Activated naive CD4-positive, alpha-beta T cell treated with anti-CD3 and anti-CD28 coated beads, Interleukin-2, amount 50 U/mL, for 24 hours (primary cell): ENCODE measurements at regions not wholly inside any gene's neighbourhood (a gene's known extent, or its start where the extent isn't known, plus 50 kb on each side); places are given as distances from the start of the nearest gene placed in this dataset.
"Not testable (repeated sequence)": the region's sequence is repeated elsewhere in the genome, so short reads cannot be mapped to it uniquely, and the experiment has no call there.

Experiments used
- H3K27ac Mint-ChIP-seq: one replicate; pipeline ENCODE4 v1.8.0; 2021; ENCODE audit warnings: mild to moderate bottlenecking, mixed read lengths
- H3K27me3 Mint-ChIP-seq: one replicate; pipeline ENCODE4 v1.8.0; 2021; ENCODE audit warnings: mixed read lengths
- H3K36me3 Mint-ChIP-seq: one replicate; pipeline ENCODE4 v1.8.0; 2021; ENCODE audit warnings: mixed read lengths
- H3K4me1 Mint-ChIP-seq: one replicate; pipeline ENCODE4 v1.8.0; 2021; ENCODE audit warnings: mixed read lengths
- H3K4me3 Mint-ChIP-seq: one replicate; pipeline ENCODE4 v1.8.0; 2021; ENCODE audit warnings: mild to moderate bottlenecking, mixed read lengths
- H3K9me3 Mint-ChIP-seq: one replicate; pipeline ENCODE4 v1.8.0; 2021; ENCODE audit warnings: mixed read lengths

DNA sequence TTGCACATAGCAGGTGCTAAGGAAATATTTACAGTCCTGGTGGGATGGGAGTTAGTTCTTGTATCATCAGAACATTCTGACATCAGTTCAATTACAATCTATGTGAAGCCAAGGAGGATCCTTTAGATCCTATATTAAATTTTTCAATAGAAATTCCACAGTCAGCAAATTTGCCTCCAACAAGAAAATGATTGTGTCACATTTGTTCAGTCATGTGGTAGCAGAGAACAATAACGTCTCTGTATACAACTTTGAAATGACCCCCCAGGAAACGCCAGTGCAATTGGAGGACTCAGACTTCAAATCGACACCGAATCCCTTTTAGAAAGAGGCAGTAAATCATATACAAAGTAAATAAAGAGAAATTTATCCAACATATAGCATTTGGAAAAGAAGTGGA is 392.1 kb downstream of the DTWD2 start:
- H3K27ac Mint-ChIP-seq = no peak overlapping the region

DNA sequence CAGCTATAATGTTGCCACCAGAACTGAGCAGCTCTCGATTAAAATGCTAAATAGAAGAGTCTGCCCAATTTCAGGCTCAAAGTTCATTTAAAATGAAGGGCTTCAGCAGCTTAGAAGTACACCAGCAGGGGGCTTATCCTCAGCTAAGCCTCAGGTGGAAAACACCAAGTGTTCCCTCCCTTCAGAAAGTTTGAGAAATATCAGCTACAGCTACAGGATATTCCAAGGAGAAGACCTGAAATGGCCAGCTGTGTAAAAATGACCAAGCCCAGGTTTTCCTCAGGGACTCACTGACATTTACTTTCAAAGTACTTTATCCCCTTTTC is 395.4 kb downstream of the DTWD2 start:
- no peak overlapping the region for H3K4me3 Mint-ChIP-seq
- H3K27me3 Mint-ChIP-seq = no peaks in the 10 kb centered on the region
- H3K27ac Mint-ChIP-seq = no peak overlapping the region
- H3K9me3 Mint-ChIP-seq = no peaks in the 10 kb centered on the region
- H3K36me3 Mint-ChIP-seq = no peaks in the 10 kb centered on the region
- no peaks in the 10 kb centered on the region for H3K4me1 Mint-ChIP-seq

More for the DNA sequence above, 392.1 kb downstream of the DTWD2 start:
- Mint-ChIP-seq H3K27me3 (no peaks in the 10 kb centered on the region), H3K9me3 (no peaks in the 10 kb centered on the region), H3K4me3 (no peak overlapping the region), H3K4me1 (no peaks in the 10 kb centered on the region), H3K36me3 (no peaks in the 10 kb centered on the region)

DNA sequence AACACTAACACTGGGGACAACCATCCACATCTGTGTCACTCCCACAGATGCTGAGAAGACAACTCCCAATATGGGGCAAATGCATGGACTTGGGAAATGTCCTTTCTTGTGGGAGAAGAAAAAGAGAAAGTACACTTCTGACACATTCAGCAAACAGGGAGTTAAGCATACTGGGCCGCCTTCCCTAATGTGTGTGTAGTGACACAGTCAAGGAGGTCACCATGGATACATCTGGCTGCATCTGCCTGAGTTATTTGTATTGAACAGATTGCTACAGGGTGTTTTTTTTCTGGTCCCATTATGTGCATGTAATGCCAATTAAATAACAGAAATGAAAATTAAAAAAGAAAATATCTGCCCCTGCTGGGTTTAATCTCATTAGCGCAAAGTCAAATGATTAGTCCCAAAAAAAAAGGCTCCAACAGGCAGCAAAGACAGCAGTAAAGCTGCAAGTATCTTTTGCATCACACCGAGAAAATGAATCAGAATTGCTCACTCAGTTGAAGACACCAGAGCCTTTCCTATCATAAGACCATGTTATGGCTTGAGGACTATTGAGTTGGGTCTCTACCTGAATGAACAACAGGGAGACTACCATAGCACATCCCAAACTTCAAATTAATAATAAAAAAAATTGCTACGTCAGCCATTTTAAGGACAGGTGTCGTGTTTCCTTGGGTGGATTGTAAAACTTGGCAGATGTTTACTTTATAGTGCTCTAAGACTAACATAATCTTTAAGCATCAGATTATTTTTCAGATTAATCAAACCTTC is 395.9 kb downstream of the DTWD2 start:
- no peaks in the 10 kb centered on the region for H3K9me3 Mint-ChIP-seq
- no peak overlapping the region for H3K4me3 Mint-ChIP-seq
- H3K36me3 Mint-ChIP-seq = no peaks in the 10 kb centered on the region
- H3K27me3 Mint-ChIP-seq = no peaks in the 10 kb centered on the region
- no peak overlapping the region for H3K27ac Mint-ChIP-seq
- H3K4me1 Mint-ChIP-seq = no peaks in the 10 kb centered on the region

DNA sequence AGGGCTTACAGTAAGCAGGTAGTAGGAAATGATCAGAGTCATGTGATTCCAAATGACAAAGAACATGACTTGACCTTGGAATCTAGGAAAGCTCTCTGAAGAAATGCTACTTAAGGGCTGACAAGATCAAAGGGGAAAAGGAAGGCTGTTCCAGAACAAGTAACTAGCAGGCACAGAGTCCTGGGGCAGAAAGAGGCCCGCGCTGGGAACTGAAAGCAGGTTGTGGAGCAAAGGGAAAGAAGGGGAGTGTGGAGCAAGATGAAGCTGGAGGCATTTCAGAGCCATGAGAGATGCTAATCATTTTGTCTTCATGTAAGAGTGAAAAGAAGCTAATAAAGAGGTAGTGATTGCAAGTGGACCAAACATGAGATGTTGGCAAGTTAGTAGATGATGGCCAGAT is 397.5 kb downstream of the DTWD2 start:
- H3K27me3 Mint-ChIP-seq = no peaks in the 10 kb centered on the region
- H3K4me1 Mint-ChIP-seq = no peaks in the 10 kb centered on the region
- no peak overlapping the region for H3K27ac Mint-ChIP-seq
- no peaks in the 10 kb centered on the region for H3K36me3 Mint-ChIP-seq
- no peaks in the 10 kb centered on the region for H3K9me3 Mint-ChIP-seq
- H3K4me3 Mint-ChIP-seq = no peak overlapping the region

DNA sequence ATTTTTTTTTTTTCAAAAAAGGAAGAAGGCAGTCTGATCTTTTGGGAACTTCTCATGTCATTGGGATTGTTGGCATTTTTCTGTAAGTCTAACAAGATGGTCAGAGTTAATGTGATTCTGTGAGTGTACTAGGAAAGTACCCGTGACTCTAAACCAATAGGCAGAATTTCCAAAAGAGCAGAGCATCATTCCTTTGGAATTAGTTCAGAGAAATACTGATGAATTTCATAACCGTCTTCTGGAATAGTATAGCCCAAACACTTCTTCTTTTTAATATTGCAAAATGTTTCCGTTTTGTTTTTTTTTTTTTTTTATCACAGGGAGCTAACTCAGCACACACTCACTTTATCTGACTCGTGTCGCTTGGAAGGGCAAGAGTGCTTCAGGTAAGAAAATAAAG is 407.4 kb downstream of the DTWD2 start:
- no peak overlapping the region for H3K27ac Mint-ChIP-seq
- no peak overlapping the region for H3K4me3 Mint-ChIP-seq

DNA sequence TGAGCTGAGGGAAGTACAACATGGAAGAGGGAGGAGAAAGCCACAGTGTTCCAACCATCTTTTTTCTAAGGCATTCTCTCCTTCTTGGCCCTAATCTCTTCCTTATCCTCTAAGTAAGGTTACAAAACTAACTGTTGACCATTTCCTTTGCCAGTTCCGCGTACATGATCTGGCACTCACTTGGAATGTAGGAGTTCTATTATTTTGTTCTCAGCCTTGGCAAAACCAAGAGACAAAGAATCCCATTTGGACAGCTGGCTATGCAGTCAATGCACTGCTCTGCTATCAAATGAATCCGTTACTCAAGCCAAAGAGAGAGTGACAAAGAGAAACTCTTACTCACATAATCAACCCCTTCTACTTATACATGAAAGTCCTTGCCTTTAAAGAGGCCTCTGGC is 410.3 kb downstream of the DTWD2 start:
- no peak overlapping the region for H3K27ac Mint-ChIP-seq
- H3K9me3 Mint-ChIP-seq = no peaks in the 10 kb centered on the region
- no peaks in the 10 kb centered on the region for H3K4me1 Mint-ChIP-seq
- H3K27me3 Mint-ChIP-seq = no peaks in the 10 kb centered on the region
- H3K36me3 Mint-ChIP-seq = no peaks in the 10 kb centered on the region
- H3K4me3 Mint-ChIP-seq = no peak overlapping the region

More for the DNA sequence above, 407.4 kb downstream of the DTWD2 start:
- Mint-ChIP-seq H3K9me3 (no peaks in the 10 kb centered on the region), H3K36me3 (no peaks in the 10 kb centered on the region), H3K27me3 (no peaks in the 10 kb centered on the region), H3K4me1 (no peaks in the 10 kb centered on the region)

DNA sequence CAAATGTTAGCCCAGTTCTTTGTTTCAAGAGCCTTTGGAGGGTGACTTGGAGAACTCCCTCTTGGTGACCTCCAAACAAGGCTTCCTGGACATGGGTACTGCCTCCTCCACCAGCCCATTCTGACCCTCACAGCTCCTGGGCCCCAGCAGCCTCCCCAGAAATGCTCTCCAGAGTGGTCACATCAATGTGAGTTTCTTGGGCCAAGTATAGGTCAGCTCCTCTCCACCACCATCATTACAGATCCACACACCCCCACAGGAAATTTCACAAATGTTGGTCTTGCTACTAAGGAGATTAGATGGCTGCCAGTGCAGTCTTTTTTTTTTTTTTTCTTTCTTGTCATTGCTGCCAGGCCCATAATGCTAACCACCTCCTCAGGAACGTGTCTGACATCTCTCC is 410.7 kb downstream of the DTWD2 start:
- Mint-ChIP-seq H3K4me3 (no peak overlapping the region), H3K36me3 (no peaks in the 10 kb centered on the region), H3K4me1 (no peaks in the 10 kb centered on the region), H3K9me3 (no peaks in the 10 kb centered on the region), H3K27me3 (no peaks in the 10 kb centered on the region), H3K27ac (no peak overlapping the region)

DNA sequence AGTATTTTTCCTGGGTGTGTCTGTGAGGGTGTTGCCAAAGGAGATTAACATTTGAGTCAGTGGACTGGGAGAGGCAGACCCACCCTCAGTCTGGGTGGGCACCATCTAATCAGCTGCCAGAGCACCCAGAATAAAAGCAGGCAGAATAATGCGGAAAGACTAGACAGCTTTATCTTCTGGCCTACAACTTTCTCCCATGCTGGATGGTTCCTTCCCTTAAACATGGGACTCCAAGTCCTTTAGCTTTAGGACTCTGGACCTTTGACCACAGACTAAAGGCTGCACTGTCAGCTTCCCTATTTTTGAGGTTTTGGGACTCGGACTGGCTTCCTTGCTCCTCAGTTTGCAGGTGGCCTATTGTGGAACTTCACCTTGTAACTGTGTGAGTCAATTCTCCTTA is 418.1 kb downstream of the DTWD2 start:
- not testable (repeated sequence) for H3K9me3 Mint-ChIP-seq, H3K27ac Mint-ChIP-seq, H3K4me3 Mint-ChIP-seq, H3K27me3 Mint-ChIP-seq, H3K36me3 Mint-ChIP-seq, H3K4me1 Mint-ChIP-seq

DNA sequence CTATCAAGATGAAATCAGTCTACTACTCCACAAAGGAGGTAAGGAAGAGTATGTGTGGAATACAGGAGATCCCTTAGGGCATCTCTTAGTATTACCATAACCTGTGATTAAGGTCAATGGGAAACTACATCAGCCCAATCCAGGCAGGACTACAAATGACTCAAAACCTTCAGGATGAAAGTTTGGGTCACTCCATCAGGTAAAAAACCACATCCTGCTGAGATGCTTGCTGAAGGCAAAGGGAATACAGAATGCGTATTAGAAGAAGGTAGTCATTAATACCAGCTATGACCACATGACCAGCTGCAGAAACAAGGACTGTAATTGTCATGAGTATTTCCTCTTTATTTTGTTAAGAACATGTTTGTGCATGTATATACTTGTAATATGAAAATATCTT is 418.8 kb downstream of the DTWD2 start:
- H3K27ac Mint-ChIP-seq, H3K36me3 Mint-ChIP-seq, H3K4me1 Mint-ChIP-seq, H3K27me3 Mint-ChIP-seq, H3K4me3 Mint-ChIP-seq, H3K9me3 Mint-ChIP-seq: not testable (repeated sequence)

DNA sequence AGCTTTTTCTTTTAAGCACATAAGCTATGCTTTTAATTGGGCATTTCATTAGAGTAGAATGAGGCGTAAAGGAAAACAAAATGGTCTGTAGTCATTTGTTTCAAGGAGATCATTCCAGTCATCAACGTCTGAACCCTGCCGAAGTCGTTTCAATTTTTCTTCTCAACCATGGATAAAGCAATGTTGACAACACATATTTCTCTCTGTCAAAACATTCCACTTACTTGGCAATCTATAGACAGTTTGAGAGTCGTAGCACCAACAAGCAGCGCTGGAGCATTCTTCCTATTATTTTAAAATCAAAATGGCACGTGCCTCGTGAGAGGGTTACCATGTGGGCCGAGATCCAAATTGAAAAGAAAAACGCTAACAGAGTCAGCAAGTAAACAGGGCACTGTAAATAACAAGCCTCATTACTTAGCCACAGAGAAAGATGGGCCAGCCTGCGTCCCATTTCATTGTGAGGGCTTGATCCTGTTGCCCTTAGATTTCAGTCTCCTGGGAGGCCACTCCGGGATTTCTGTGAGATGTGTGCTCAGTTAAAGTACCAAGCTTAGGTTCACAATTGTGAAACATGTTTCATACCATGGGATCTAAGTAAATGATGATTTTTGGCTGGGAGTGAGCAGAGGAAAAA is 422.9 kb downstream of the DTWD2 start:
- H3K27me3 Mint-ChIP-seq = no peaks in the 10 kb centered on the region
- no peaks in the 10 kb centered on the region for H3K4me1 Mint-ChIP-seq
- H3K27ac Mint-ChIP-seq = no peak overlapping the region
- H3K36me3 Mint-ChIP-seq = no peaks in the 10 kb centered on the region
- no peak overlapping the region for H3K4me3 Mint-ChIP-seq
- no peaks in the 10 kb centered on the region for H3K9me3 Mint-ChIP-seq

DNA sequence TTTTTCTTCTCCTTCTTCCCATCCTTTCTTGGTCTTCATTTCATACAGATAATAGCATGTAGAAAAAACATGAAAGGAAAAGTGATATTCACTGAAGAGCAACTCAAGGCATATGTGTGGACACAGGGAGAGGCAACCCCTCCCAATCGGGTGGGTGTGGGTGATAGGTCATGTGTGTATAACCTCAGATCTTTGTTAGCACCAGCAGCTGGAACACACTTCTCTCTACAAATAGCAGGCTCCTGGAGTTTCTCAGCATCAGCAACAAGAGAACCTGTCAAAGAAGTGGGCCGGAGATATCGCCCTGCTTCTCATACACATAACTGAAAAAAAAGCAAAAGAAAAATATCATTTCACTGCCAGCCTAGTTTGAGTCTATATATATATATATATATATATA is 426.4 kb downstream of the DTWD2 start:
- H3K4me1 Mint-ChIP-seq = no peaks in the 10 kb centered on the region
- H3K27me3 Mint-ChIP-seq = no peaks in the 10 kb centered on the region
- H3K9me3 Mint-ChIP-seq = no peaks in the 10 kb centered on the region
- H3K36me3 Mint-ChIP-seq = no peaks in the 10 kb centered on the region
- H3K4me3 Mint-ChIP-seq = no peak overlapping the region
- H3K27ac Mint-ChIP-seq = no peak overlapping the region

DNA sequence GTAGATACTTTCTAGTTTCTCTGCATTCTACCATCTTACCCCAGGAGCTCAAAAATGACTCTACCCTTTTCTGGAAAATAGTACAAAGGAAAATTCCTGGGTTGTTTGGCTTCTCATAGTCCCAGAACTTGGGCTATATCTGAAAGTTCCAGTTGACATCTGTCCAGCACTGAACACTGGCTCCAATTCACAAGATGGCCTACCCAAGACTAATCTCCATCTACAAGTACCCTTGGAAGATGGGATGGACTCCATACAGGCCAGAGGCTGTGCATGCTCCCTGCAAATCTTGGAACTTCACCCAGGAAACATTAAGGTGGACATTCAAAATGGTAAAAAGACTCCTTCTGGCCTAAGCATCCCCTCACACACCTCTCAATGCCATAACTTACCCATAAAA is 427.1 kb downstream of the DTWD2 start:
- H3K4me3 Mint-ChIP-seq = no peak overlapping the region
- no peaks in the 10 kb centered on the region for H3K4me1 Mint-ChIP-seq
- H3K27ac Mint-ChIP-seq = no peak overlapping the region
- no peaks in the 10 kb centered on the region for H3K27me3 Mint-ChIP-seq
- no peaks in the 10 kb centered on the region for H3K36me3 Mint-ChIP-seq
- no peaks in the 10 kb centered on the region for H3K9me3 Mint-ChIP-seq

DNA sequence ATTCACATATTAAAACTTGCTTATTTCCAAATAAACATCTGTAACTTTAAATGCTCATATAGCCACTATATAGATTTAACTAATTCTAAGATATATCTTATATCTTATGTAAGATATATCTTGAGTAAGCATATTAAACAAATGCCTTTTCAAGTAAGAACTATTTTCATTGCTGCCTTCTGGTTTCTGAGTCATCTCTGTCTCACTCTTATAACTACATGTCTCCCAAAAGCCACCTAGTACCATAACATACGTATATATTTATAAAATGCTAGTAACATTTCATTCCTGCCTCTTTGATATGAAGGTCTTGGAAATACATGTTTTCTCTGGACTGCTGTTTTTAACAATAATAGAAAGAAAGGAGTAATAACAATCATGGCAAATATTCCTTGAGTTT is 429.5 kb downstream of the DTWD2 start:
- H3K27me3 Mint-ChIP-seq = no peaks in the 10 kb centered on the region
- H3K36me3 Mint-ChIP-seq = no peaks in the 10 kb centered on the region
- H3K27ac Mint-ChIP-seq = no peak overlapping the region
- no peaks in the 10 kb centered on the region for H3K9me3 Mint-ChIP-seq
- H3K4me1 Mint-ChIP-seq = no peaks in the 10 kb centered on the region
- no peak overlapping the region for H3K4me3 Mint-ChIP-seq

DNA sequence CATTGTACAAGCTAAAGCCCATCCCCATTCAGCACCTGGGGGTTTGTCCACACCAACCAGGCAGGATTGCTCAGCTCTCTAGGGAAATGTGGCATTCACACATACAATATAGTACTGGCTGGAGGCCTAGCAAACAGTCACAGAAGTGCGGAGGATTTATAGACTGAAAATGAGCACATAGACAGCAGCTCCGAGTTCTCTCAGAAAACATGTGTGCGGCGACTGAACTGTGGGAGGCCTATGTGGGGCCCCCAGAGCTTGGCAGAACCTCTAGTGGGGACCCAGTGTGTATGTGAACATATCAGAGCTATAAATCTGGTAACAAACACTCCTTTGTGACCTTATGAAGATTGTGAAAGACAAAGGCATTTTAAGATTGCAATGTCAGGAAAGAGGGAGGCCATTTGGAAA is 431.1 kb downstream of the DTWD2 start:
- Mint-ChIP-seq H3K9me3 (no peaks in the 10 kb centered on the region), H3K4me3 (no peak overlapping the region), H3K36me3 (no peaks in the 10 kb centered on the region), H3K4me1 (no peaks in the 10 kb centered on the region), H3K27me3 (no peaks in the 10 kb centered on the region), H3K27ac (no peak overlapping the region)

DNA sequence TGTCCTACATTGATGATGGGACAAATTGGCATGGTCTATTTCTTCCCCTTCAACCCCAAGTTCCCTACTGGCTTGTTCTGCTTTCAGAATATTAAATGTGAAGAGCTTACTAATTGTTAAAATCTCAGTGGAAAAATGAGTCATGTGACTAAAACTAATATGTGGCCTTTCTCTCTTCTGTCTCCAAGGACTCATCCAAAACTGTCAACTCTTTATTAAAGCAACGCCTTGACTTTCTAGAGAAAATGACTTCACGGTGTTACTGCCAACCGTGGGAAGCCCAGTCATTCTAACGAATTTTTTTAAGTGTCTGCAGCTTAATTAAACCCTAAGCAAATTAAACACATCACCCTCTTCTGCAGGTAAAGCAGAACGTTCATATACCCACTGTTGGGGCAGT is 431.6 kb downstream of the DTWD2 start:
- no peak overlapping the region for H3K27ac Mint-ChIP-seq
- no peaks in the 10 kb centered on the region for H3K27me3 Mint-ChIP-seq
- no peak overlapping the region for H3K4me3 Mint-ChIP-seq
- H3K4me1 Mint-ChIP-seq = no peaks in the 10 kb centered on the region
- H3K36me3 Mint-ChIP-seq = no peaks in the 10 kb centered on the region
- no peaks in the 10 kb centered on the region for H3K9me3 Mint-ChIP-seq

DNA sequence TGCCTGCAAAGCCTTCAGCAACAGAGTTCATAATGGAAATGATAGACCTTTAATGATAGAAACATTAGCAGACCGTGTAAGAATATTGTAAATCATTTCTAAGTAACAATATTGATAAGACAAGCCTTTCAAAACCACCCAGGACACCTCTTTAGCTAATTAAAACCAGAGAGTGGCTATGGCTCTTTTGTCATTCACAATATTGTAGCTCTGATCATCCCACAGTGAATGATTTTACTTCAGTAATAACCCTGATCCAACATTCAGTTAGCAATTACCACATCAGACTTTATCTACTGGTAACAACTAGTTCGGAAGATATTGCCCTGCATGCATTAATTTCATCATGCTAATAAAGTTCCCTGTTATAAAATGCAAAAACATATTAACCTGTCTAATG is 432.6 kb downstream of the DTWD2 start:
- no peaks in the 10 kb centered on the region for H3K36me3 Mint-ChIP-seq
- H3K27me3 Mint-ChIP-seq = no peaks in the 10 kb centered on the region
- H3K4me3 Mint-ChIP-seq = no peak overlapping the region
- H3K4me1 Mint-ChIP-seq = no peaks in the 10 kb centered on the region
- H3K9me3 Mint-ChIP-seq = no peaks in the 10 kb centered on the region
- no peak overlapping the region for H3K27ac Mint-ChIP-seq

DNA sequence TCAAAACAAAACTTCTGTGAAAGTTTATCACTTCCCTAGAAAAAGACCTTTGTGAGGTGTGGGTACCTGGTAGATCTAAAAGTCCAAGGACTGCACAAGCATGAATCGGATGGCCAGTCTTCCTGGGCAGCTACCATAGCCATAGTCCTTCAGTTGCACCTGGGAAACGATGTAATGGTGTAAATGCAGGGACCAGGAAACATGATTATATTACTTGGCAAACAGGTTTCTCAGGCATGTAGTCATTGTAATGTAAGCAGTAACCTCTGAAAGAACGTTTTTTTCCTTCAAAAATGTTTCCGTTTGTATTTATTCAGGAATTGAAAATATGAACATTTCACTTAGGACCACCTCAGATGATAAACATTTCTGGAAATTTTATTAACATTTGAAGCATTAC is 433.4 kb downstream of the DTWD2 start:
- no peaks in the 10 kb centered on the region for H3K36me3 Mint-ChIP-seq
- H3K9me3 Mint-ChIP-seq = no peaks in the 10 kb centered on the region
- H3K4me1 Mint-ChIP-seq = no peaks in the 10 kb centered on the region
- no peak overlapping the region for H3K4me3 Mint-ChIP-seq
- H3K27me3 Mint-ChIP-seq = no peaks in the 10 kb centered on the region
- no peak overlapping the region for H3K27ac Mint-ChIP-seq
